UCSD-AML1 (cell line): ENCODE measurements at regions not wholly inside any gene's neighbourhood (a gene's known extent, or its start where the extent isn't known, plus 50 kb on each side); places are given as distances from the start of the nearest gene placed in this dataset.
"Not testable (repeated sequence)": the region's sequence is repeated elsewhere in the genome, so short reads cannot be mapped to it uniquely, and the experiment has no call there.

Source experiments
- DNase-seq: peaks from one replicate; lab custom pipeline; 2025; ENCODE audit not compliant: unreplicated experiment; lab: John Stamatoyannopoulos, UW

DNA sequence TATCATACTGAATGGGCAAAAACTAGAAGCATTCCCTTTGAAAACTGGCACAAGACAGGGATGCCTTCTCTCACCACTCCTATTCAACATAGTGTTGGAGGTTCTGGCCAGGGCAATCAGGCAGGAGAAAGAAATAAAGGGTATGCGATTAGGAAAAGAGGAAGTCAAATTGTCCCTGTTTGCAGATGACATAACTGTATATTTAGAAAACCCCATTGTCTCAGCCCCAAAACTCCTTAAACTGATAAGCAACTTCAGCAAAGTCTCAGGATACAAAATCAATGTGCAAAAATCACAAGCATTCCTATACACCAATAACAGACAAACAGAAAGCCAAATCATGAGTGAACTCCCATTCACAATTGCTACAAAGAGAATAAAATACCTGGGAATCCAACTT lies 52.5 kb upstream of the CCDC71L start:
- DNase-seq: not testable (repeated sequence)

DNA sequence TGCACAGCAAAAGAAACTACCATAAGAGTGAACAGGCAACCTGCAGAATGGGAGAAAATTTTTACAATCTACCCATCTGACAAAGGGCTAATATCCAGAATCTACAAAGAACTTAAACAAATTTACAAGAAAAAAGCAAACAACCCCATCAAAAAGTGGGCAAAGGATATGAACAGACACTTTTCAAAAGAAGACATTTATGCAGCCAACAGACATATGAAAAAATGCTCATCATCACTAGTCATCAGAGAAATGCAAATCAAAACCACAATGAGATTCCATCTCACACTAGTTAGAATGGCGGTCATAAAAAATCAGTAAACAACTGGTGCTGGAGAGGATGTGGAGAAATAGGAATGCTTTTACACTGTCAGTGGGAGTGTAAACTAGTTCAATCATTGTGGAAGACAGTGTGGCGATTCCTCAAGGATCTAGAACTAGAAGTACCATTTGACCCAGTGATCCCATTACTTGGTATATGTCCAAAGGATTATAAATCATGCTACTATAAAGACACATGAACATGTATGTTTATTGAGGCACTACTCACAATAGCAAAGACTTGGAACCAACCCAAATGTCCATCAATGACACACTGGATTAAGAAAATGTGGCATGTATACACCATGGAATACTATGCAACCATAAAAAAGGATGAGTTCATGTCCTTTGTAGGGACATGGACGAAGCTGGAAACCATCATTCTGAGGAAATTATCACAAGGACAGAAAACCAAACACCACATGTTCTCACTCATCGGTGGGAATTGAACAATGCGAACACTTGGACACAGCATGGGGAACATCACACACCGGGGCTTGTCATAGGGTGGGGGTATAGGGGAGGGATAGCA lies 53.9 kb upstream of the CCDC71L start:
- DNase-seq: not testable (repeated sequence)

GRCh38 chr7:106715730-106716129 lies 54.8 kb upstream of the CCDC71L start:
- DNase-seq: no peak

GRCh38 chr7:106717254-106717954 lies 56.4 kb upstream of the CCDC71L start:
- DNase-seq: no peak

- peak; percentile 11 for DNase-seq
Measured at GRCh38 chr7:106717955-106718871, 57.3 kb upstream of the CCDC71L start.

GRCh38 chr7:106720641-106721040 lies 59.7 kb upstream of the CCDC71L start:
- DNase-seq: no peak

GRCh38 chr7:106721816-106722785 lies 61.1 kb upstream of the CCDC71L start:
- peak; percentile 8 for DNase-seq

- no peak for DNase-seq
Measured at GRCh38 chr7:106723398-106723797, 62.4 kb upstream of the CCDC71L start.

- peak; percentile 7 for DNase-seq
Measured at GRCh38 chr7:106729720-106730385, 68.9 kb upstream of the CCDC71L start.

DNA sequence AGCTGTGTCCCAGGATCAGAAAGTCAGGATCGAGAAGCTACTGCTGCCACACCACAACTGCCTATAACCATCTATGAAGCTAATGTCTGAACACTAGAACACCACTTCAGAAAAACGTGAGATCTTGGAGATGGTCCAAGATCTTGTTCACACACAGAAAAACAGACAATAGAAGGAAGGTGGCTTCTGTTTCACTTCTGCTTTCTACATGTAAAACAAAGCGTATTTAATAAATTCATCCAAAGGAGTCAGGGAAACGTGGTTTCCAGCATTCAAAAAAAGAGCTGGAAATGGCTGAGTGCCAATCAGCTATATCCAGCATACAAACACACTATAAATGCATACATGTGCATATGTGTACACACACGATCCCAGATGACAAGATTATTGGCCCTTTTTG lies 70.2 kb upstream of the CCDC71L start:
- no peak for DNase-seq

DNA sequence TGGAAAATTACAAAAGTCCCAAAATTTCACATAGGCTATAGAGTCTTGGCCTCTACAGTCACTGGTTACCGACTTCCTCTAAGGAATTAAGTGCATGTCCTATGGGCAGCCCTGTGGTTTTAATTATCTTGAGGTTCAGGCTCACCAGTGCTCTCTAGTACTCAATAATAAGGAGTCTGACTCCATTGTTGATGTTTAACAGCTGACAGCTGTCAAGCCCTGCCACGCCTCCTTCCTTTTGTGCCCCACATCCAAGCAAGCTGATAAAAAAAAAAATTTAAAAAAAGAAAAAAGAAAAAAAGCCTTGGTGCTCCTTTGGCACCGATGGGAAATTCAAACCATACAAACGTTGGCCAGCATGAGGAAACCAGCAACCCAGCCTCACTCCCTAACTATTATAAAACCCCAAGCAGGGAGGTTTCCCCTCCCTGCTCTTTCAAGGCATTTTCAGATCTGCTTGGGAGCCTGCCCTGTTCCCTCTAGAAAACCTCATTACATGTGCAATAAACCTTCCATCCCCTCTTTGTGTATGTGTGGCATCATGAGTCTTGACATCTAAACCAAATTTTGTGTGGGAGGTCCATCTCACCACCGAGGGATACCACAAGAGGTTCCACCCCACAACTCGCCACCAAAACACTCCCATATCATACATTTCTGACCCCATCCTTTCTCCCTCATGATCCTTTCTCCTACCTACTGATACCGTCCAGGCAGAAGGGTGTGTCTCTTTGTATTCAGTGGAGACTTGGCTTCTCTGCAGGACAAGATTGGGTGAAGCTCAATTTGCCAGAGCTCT lies 70.9 kb upstream of the CCDC71L start:
- DNase-seq: peak; percentile 34

- DNase-seq: no peak
Measured at GRCh38 chr7:106735637-106736036, 74.7 kb upstream of the CCDC71L start.

GRCh38 chr7:106736123-106736507 lies 75.2 kb upstream of the CCDC71L start:
- no peak for DNase-seq

DNA sequence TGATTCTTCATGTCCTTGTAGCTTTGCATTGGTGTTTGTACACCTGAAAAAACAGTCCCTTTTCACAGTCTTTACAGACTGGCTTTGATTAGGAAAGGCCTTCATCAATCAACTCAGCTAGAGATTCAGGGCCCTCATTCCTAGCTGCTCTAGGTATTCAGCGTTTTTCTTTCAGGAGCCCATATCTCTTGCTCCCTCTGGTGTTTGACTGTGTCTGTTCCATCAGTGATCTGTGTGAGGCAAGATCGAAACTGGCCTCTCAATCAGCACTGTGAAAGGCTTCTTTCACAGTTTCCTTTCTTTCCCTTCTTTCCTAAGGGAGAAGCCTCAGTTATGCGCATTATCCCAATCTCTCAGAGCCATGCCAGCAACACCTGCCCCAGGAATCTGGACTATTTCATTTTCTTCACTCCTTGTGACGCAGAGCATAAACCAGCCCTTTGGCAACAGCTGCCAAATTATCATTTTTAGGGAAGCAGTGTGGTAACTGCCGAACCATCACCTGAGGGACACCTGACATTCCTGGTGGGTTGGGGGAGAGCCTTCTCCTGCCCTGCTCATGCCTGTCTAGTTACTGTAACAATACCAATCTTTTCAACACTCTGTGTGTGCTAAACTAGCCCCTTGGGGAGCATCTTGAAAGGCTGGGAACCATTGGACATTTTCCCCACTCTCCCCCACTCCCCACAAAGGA lies 75.7 kb upstream of the CCDC71L start:
- DNase-seq: no peak

DNA sequence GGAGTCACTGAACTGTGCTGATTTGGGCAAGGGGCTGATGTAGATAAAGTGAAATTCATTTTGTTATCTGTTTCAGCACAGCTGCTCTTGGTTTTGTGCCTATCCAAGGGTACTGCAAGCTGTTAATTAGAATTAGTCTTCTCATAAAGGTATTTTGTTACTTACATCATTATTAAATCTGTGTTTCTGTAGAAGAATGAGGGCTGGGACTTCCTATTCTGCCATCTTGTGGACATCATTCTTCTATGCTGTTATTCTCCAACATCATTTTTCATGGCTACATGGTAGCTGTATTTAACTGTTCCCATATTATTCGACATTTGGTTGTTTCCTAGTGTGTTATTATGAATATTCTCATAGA lies 76.2 kb upstream of the CCDC71L start:
- no peak for DNase-seq

- DNase-seq: no peak
Measured at GRCh38 chr7:106740806-106741205, 79.8 kb upstream of the CCDC71L start.

DNA sequence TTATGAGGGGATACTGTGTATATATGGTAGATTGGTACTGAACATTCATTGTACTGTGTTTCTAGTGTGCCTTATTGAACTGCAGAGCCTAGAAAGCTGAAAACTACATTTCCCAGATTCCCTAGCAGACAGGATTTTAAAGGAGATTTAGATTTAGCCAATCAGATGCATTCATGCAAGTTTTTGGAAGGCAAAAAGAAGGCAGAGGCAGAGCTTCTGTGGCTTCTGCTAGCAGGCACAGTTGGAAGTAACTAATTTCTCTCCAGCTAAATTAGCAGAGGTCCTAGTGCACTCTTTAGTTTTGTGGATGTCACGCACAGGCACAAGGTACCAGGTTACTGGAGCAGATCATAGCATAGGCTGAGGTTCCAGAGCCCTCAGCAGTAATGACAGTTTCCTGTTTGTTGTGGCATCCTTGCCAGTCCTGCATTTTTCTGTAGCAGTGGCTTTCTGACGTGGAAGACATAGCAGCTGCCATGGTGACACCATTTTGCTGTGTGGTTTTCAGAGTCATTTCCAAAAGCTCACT lies 83.7 kb upstream of the CCDC71L start:
- no peak for DNase-seq

- not testable (repeated sequence) for DNase-seq
Measured at GRCh38 chr7:106747301-106747700, 86.3 kb upstream of the CCDC71L start.
